Smooth muscle cell of the brain vasculature (primary cell): ENCODE measurements at regions not wholly inside any gene's neighbourhood (a gene's known extent, or its start where the extent isn't known, plus 50 kb on each side); places are given as distances from the start of the nearest gene placed in this dataset.

Experiments used
- DNase-seq: peaks from one replicate; pipeline ENCODE4 v3.0.0-alpha.2; 2012; ENCODE audit warnings: low read depth, low spot score

DNA sequence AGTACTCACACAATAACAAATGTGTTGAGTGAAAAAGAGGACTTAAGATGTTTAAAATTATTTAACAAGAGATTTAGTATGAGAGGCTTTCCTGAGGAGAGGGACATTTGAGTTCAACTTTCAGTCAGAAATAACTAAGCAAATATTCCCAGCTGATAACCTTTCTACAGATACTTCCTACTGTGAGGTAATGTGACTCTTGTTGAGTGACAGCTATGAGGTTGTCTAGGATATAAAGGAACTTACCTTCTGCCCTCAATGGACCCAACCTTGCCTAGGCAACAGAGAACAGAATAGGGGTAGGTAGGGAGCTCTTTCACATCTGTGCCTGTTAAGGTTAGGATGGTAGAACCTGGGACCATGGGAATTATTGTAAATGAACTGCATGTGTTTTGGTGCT lies 54.7 kb downstream of the GLUD2 start:
- DNase-seq, result no peak

GRCh38 chrX:121103381-121103780 lies 56.0 kb downstream of the GLUD2 start:
- no peak for DNase-seq

DNA sequence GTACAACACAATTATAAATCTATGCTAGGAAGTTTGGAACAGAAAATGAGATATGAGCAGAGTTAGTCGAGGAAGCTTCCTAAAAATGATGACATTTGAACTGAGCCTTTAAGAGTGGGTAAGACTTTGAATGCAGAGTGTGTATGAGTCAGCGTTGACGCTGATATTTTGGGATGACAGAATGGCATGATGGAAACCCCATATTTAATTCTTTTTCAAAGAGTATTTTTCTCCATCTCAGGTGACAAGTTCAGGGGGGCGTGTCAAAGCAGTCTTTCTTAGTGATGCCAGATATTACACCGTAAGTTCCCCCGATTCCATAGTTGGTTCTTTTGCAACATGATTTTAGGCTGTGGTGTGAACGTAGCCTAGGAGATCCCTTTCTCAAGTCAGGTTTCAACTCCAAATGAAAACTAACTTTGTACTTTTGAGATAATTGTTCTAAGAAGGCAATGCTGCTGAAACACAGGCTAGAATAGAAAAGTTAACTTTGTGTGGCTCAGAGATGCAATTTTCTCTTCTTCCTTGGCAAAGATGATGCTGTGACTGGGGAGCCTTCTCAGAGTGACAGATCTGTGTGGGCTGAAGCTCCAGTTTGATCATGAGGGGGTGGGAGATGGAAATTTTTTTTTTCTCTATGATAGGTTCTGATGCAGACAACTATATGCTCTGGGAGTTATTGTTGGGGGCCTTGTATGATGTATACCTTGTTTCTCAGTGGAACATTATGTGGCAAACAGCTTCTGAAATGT lies 59.2 kb downstream of the GLUD2 start:
- no peak for DNase-seq

- DNase-seq, result no peak
Measured at GRCh38 chrX:121109986-121110385, 62.6 kb downstream of the GLUD2 start.

DNA sequence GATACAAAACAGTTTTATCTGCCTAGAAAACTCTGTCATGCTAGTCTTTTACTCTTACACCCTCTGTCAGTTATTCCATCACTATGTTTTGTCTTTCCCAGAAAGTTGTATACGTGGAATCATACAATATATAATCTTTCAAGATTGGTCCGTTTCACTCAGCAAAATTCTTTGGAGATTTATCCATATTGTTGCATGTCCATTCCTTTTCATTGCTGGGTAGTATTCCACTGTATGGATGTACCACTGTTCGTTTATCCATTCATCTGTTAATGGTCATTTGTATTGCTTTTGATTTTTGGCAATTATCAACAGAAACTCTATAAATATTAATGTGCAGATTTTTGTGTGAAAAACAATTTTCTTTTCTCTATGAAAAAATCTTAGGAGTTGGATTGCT lies 63.1 kb downstream of the GLUD2 start:
- no peak for DNase-seq

DNA sequence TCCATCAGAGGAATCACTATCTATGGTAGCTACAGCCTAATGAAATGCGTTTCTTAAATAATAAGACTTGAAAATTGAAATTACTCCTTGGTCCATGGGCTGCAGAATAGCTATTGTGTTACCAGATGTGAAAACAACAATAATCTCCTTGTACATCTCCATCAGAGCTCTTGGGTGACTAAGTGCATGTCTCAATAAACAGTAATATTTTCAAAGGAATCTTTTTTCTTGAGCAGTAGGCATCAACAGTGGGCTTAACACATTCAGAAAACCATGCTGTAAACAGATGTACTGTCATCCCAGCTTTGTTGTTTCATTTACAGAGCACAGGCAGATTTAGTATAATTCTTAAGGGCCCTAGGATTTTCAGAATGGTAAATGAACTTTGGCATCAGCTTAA lies 67.3 kb downstream of the GLUD2 start:
- no peak for DNase-seq

DNA sequence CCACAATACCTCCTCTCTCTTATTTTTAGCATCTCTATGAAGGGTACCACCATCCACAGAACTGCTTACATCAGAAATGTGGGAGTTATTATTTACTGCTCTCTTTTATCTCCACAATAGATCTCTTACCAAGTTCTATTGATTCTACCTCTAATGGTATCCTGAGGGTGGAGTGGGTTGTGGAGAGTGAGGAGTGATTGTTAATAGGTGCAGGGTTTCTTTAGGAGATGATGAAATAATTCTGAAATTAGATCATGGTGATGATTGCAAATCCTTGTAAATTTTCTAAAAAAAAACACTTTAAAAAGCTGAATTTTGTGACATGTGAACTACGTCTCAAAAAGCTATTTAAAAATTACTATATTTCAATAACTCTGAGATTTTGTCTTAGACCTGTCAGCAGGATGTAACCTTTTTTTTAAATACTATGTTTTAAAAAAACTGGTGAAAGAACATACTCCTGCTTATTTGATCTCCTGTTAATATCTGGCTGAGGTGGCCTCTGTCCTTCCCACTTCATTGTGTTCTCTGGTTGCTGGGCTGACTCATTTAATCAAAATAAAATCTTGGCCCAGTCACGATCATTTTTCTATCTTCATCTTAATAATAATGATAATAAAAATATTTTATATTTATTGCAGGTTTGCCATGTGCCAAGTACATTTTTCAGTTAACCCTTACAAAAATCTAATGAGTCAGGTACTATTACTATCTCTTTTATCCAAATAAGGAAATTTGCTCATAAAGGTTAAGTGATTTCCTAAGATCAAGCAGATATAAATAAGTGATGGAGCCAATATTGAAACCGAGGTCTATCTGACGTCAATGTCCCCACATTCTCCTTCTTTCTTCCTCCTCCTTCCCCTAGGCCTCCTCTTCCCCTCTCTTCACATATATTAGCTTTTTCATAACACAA lies 73.5 kb downstream of the GLUD2 start:
- no peak for DNase-seq

DNA sequence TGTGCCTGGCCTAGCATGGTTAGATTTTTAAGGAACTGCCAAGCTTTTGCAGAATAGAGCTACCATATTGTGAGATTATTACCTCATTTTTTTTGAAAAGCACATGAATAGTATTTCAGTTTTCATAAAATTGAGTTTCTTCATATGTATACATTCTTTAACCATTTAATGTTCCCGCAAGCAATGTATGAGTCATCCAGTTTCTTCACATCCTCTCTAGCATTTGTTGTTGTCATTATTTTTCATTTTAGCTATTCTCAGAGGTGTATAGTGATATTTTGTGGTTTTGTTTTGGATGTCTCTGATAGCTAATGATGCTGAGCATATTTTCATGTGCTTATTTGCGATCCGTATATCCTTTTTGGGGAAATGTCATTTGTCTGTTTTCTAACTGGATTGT lies 74.9 kb downstream of the GLUD2 start:
- DNase-seq, result no peak

DNA sequence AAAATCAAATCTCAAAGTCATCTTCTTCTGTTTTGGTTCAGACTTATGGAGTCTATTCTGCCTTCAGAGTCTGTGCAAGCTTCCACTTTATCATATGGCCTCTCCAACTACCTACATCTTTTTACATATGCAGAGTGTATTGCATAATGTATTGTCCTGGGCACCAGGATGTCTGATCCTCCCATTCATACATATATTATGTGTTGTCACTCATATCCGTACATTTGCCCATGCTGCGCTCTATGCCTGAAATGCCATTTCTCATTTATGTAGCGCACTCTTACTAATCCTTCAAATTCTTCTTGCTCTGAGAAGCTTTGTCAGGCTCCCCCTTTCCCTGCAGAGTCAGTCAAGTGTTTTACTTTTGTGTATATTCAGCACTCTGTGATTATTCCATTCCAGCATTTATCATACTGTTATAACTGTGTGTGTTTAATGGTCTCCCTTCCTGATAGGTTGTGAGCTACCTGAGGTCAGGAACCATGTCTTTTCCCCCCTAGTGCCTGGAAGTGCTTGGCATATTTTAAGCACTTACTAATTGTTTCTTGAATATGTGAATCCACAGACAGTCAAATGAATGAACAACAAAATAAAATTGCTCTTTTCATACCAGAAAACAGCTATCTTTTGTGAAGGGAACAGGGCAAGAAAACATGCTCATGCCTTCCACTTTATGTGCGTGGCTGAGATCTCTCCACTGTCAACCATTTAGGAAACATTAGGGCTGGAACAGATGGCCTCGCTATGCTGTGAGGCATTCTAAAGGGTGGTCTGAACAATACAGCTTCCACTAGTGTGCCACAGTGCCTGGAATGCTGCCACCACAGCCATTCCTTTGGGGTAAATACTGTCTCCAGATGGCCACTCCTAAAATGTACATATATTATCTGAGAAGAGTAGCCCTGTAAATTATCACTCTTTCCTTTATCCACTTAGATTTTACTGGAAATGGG lies 81.8 kb downstream of the GLUD2 start:
- no peak for DNase-seq

DNA sequence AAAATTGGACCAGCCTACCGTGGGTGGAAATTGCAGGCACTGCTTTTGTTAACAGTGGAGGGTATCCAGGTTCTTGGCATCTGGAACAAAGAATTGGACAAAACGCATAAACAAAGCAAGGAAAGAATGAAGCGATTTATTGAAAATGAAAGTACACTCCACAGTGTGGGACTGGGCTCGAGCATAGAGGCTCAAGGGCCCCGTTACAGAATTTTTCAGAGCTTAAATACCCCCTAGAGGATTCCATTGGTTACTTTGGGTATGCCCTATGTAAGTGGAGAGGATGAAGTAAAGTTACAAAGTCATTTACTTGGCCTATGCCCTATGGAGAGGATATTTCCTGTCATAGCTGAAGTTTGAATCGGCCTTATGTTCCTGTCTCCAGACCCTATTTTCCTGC lies 85.3 kb downstream of the GLUD2 start:
- DNase-seq, result no peak

DNA sequence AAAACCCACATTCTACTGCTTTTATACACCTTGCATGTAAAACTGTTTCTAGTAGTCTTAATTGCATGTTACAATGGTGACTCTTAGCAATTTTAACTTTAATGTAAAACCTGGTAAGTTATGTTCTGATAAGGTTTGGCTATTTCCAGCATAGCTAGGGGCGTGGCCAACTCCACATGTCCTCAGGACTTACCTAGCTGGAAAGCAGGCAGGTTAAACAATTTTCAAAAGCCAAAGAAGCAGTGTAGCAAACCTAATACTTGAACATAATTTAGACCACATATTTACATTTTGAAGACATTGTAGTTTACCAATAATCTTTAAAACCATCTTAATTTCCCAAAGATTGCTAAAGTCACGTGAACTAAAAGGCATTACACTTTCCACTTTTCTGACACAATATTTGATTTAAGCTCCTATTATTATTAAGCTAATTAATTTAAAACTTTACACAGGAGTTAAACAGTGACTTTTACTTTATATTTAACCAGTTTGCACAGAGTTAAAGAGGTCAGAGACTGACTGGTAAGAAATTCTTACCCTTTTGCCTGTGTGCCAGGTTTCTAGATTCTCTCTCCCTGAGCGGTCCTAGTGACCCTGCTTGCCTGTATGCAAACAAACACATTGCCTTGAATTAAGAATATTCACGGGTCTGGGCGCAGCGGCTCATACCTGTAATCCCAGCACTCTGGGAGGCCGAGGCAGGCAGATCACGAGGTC lies 88.2 kb downstream of the GLUD2 start:
- DNase-seq, result no peak

GRCh38 chrX:121146059-121146628 lies 98.7 kb downstream of the GLUD2 start:
- DNase-seq, result no peak

DNA sequence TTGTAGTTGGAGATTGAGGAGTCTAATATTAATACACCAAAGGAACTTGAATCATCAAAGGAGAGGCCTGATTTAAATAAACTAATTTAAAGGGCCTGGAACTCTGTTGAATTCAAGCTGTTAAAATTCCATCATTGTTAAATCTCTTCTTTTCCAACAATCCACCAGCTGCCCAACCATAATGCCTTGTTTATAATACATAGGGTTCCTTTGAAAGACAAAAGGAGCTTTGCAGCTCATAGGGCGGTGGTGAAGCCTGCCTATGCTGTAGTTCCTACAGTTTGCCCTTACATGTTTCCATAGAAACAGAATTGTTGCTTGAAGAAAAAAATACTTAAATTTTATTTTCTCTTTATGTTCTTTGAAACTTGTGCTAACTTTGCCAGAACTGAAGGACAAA lies 102.8 kb downstream of the GLUD2 start:
- DNase-seq, result no peak

DNA sequence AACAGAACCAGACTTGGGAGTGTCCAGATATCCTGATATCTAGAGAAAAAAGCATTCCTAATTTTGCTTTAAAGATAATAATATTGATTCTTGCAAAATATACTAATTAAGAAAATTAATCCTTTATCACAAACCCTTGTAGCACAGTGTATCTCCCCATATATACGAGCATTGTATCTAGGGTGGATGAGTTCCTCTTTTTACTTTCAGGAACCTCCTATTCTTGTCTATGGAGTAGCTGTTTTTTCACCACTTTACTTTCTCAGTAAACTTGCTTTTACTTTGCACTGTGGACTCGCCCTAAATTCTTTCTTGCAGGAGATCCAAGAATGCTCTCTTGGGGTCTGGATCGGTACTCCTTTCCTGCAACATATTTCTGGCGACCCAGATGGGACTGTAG lies 103.9 kb downstream of the GLUD2 start:
- DNase-seq, result no peak

DNA sequence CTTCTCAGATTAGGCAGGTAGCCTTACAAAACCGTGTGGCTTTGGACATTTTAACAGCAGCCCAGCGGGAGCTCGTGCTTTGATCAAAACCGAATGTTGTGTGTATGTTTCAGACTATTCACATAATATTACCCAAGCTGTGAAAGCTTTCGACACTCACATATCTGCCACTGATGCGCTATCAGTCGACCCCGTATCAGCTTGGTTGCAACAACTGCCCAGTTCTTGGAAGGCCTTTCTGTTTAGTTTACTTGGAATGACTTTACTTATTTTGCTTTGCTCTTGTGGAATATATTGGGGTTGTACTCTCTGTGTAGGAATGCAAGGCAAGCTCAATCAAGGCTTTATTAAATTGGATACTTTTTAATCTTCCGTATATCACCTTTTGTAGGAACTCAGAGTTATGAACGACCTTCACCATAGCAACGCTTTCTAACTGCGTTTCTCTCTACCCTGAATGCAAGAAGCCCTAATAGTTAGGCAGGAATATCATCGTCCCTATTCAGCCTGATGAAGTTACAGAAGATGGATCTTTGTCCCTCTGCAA lies 107.5 kb downstream of the GLUD2 start:
- DNase-seq, result no peak

GRCh38 chrX:121160987-121161386 lies 113.6 kb downstream of the GLUD2 start:
- DNase-seq, result no peak

GRCh38 chrX:121161501-121161933 lies 114.1 kb downstream of the GLUD2 start:
- no peak for DNase-seq

DNA sequence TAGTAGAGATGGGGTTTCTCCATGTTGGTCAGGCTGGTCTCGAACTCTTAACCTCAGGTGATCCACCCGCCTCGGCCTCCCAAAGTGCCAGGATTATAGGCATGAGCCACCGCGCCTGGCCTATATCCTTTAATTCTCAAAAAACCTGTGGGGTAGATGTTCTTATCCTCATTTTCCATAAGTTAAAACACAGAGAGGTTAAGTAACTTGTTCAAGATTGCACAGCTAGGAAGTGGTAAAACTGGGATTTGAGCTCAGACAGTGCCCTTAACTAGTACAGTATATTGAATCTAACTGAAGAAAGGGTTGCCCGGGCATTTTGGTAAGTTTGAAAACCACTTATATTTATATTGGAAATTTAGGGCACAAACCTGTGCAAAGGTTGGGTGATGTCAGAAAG lies 116.0 kb downstream of the GLUD2 start:
- DNase-seq, result no peak

- DNase-seq, result no peak
Measured at GRCh38 chrX:121165930-121166359, 118.5 kb downstream of the GLUD2 start.
